Activated T-cell treated with anti-CD3 and anti-CD28 coated beads for 4 hours (primary cell): ENCODE measurements at regions not wholly inside any gene's neighbourhood (a gene's known extent, or its start where the extent isn't known, plus 50 kb on each side); places are given as distances from the start of the nearest gene placed in this dataset.
"Not testable (repeated sequence)": the region's sequence is repeated elsewhere in the genome, so short reads cannot be mapped to it uniquely, and the experiment has no call there.

ENCODE experiments used
- DNase-seq: peaks from one replicate; pipeline ENCODE4 v3.0.0-alpha.2; 2020

GRCh38 chr5:110257971-110258370 lies 468.5 kb downstream of the TMEM232 start:
- no peak for DNase-seq

GRCh38 chr5:110258460-110259216 lies 467.8 kb downstream of the TMEM232 start:
- no peak for DNase-seq

GRCh38 chr5:110262749-110263148 lies 463.7 kb downstream of the TMEM232 start:
- no peak for DNase-seq

GRCh38 chr5:110264661-110265060 lies 461.8 kb downstream of the TMEM232 start:
- DNase-seq: no peak

GRCh38 chr5:110265162-110265561 lies 461.3 kb downstream of the TMEM232 start:
- no peak for DNase-seq

GRCh38 chr5:110267714-110268113 lies 458.8 kb downstream of the TMEM232 start:
- no peak for DNase-seq

GRCh38 chr5:110268283-110268682 lies 458.2 kb downstream of the TMEM232 start:
- DNase-seq: no peak

- DNase-seq: no peak
Measured at GRCh38 chr5:110268985-110269384, 457.5 kb downstream of the TMEM232 start.

- no peak for DNase-seq
Measured at GRCh38 chr5:110269478-110270142, 456.9 kb downstream of the TMEM232 start.

GRCh38 chr5:110275878-110276277 lies 450.6 kb downstream of the TMEM232 start:
- no peak for DNase-seq

GRCh38 chr5:110278449-110278848 lies 448.0 kb downstream of the TMEM232 start:
- not testable (repeated sequence) for DNase-seq

- not testable (repeated sequence) for DNase-seq
Measured at GRCh38 chr5:110284121-110284520, 442.4 kb downstream of the TMEM232 start.

GRCh38 chr5:110288766-110289511 lies 437.5 kb downstream of the TMEM232 start:
- no peak for DNase-seq

- no peak for DNase-seq
Measured at GRCh38 chr5:110289512-110289810, 437.0 kb downstream of the TMEM232 start.

GRCh38 chr5:110290542-110290941 lies 435.9 kb downstream of the TMEM232 start:
- no peak for DNase-seq

GRCh38 chr5:110294281-110294680 lies 432.2 kb downstream of the TMEM232 start:
- DNase-seq: no peak

GRCh38 chr5:110297152-110297670 lies 429.3 kb downstream of the TMEM232 start:
- no peak for DNase-seq

GRCh38 chr5:110304176-110304575 lies 422.3 kb downstream of the TMEM232 start:
- no peak for DNase-seq

- DNase-seq: no peak
Measured at GRCh38 chr5:110306650-110307049, 419.8 kb downstream of the TMEM232 start.

GRCh38 chr5:110309222-110309621 lies 417.2 kb downstream of the TMEM232 start:
- DNase-seq: no peak

GRCh38 chr5:110316566-110316965 lies 409.9 kb downstream of the TMEM232 start:
- not testable (repeated sequence) for DNase-seq

- DNase-seq: no peak
Measured at GRCh38 chr5:110321117-110321516, 405.4 kb downstream of the TMEM232 start.

- DNase-seq: no peak
Measured at GRCh38 chr5:110323357-110323756, 403.1 kb downstream of the TMEM232 start.

- no peak for DNase-seq
Measured at GRCh38 chr5:110323832-110324231, 402.6 kb downstream of the TMEM232 start.
